Upper lobe of left lung (tissue), 6 donors: ENCODE measurements at regions not wholly inside any gene's neighbourhood (a gene's known extent, or its start where the extent isn't known, plus 50 kb on each side); places are given as distances from the start of the nearest gene placed in this dataset.

Experiments
- ATAC-seq, 2 donors: fragments of 200-7000 bp; cut with Tn5 transposase; one replicate each; pipeline ENCODE4 v1.9.1; 2022; ENCODE audit warnings: mild to moderate bottlenecking in 2 of 2, moderate library complexity in 2 of 2; ENCODE audit not compliant: low FRiP score in 2 of 2
- DNase-seq, 2 donors: peaks; one replicate each; pipeline ENCODE4 v3.0.0-alpha.2; 2019 to 2020
- H3K27ac ChIP-seq, 4 donors: fragments of 200-600 bp; sonication (generic); one replicate each; pipeline ENCODE4 v1.5.1; 2016 to 2019
- H3K27me3 ChIP-seq, 4 donors: fragments of 200-600 bp; sonication (generic); one replicate each; pipeline ENCODE4 v1.5.1; 2017 to 2019
- H3K36me3 ChIP-seq, 4 donors: fragments of 200-600 bp; sonication (generic); one replicate each; pipeline ENCODE4 v1.5.1; 2016 to 2019
- H3K4me1 ChIP-seq, 4 donors: fragments of 200-600 bp; sonication (generic); one replicate each; pipeline ENCODE4 v1.5.1; 2018 to 2019
- H3K4me3 ChIP-seq, 4 donors: fragments of 200-600 bp; sonication (generic); one replicate each; pipeline ENCODE4 v1.5.1; 2017 to 2019; ENCODE audit warnings: mild to moderate bottlenecking in 2 of 4, moderate library complexity in 1 of 4
- H3K9me3 ChIP-seq, 4 donors: fragments of 200-600 bp; sonication (generic); one replicate each; pipeline ENCODE4 v1.5.1; 2018 to 2019
- EP300 ChIP-seq, 4 donors: sonication (generic); formaldehyde crosslinking; IDR thresholded peaks; one replicate each; pipeline ENCODE4 v1.5.1; 2017; ENCODE audit warnings: antibody characterized with exemption in 4 of 4, control low read depth in 2 of 4
- POLR2A ChIP-seq, 4 donors: fragments of 450-650 bp; IDR thresholded peaks; one replicate each; pipeline ENCODE4 v1.5.1; 2016 to 2017; ENCODE audit warnings: antibody characterized with exemption in 4 of 4, mild to moderate bottlenecking in 2 of 4
- POLR2AphosphoS5 ChIP-seq, 2 donors: sonication (generic); formaldehyde crosslinking; IDR thresholded peaks; one replicate each; pipeline ENCODE4 v1.5.1; 2017; ENCODE audit warnings: antibody characterized with exemption in 2 of 2
- WGBS, 2 donors: methylation state at CpG; one replicate each; pipeline ENCODE4 v1.1.5; 2017 to 2018; 5-methylcytosine and 5-hydroxymethylcytosine counted together
- TF ChIP-seq, protein P1 (sequence below), 6 experiments: fragments of 450-650 bp in 4 of 6; fragments of 200-600 bp in 2 of 6; sonication (generic) in 2 of 6; IDR thresholded peaks; one replicate each; pipeline ENCODE4 v1.5.1; 2016 to 2019; ENCODE audit warnings: antibody characterized with exemption in 6 of 6
- donor health status: DM: no; HTN: no; CAD: no; lungs with moderate emphysema.
- donor health status: DM: no; HTN: yes; CAD: no; lungs with severe emphysema.

DNA sequence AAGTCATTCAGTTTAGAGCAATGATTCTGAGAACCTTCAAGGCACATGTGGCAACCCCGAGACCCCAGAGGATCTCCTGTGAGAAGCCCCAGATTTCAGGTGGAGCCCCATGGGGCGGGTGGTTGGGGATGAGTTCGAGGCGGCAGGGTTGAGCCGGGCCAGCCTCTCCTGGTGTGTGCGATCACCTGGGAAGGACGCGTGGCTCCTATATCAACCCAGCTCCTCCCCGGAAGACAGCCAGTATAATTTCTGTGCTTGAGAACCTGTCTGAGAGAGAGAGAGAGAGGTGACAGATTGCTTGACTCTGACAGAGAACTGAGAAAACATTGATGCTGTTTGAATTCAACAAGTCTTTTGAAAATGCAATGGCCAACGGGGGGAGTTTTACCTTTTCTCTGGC, 89.0 kb downstream of the TEX29 start:
- peaks cover 0 to 4% (median 0%) of the 10 kb centered on the region in 4 donors for H3K27me3 ChIP-seq
- DNase-seq: no peak
- TF ChIP-seq, protein P1, sequence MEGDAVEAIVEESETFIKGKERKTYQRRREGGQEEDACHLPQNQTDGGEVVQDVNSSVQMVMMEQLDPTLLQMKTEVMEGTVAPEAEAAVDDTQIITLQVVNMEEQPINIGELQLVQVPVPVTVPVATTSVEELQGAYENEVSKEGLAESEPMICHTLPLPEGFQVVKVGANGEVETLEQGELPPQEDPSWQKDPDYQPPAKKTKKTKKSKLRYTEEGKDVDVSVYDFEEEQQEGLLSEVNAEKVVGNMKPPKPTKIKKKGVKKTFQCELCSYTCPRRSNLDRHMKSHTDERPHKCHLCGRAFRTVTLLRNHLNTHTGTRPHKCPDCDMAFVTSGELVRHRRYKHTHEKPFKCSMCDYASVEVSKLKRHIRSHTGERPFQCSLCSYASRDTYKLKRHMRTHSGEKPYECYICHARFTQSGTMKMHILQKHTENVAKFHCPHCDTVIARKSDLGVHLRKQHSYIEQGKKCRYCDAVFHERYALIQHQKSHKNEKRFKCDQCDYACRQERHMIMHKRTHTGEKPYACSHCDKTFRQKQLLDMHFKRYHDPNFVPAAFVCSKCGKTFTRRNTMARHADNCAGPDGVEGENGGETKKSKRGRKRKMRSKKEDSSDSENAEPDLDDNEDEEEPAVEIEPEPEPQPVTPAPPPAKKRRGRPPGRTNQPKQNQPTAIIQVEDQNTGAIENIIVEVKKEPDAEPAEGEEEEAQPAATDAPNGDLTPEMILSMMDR (IDR thresholded peaks at IDR 0.05): no peak
- TF ChIP-seq POLR2A (IDR thresholded peaks at IDR 0.05): no peak
- no peaks in the 10 kb centered on the region for H3K9me3 ChIP-seq
- H3K36me3 ChIP-seq: no peaks in the 10 kb centered on the region
- WGBS, 2 donors: 60 to 81% methylated on average over 10 of the region's 10 CpGs
- ATAC-seq: no peak
- no peaks in the 10 kb centered on the region for H3K4me1 ChIP-seq
- no peak overlapping the region for H3K4me3 ChIP-seq
- no peak overlapping the region for H3K27ac ChIP-seq

DNA sequence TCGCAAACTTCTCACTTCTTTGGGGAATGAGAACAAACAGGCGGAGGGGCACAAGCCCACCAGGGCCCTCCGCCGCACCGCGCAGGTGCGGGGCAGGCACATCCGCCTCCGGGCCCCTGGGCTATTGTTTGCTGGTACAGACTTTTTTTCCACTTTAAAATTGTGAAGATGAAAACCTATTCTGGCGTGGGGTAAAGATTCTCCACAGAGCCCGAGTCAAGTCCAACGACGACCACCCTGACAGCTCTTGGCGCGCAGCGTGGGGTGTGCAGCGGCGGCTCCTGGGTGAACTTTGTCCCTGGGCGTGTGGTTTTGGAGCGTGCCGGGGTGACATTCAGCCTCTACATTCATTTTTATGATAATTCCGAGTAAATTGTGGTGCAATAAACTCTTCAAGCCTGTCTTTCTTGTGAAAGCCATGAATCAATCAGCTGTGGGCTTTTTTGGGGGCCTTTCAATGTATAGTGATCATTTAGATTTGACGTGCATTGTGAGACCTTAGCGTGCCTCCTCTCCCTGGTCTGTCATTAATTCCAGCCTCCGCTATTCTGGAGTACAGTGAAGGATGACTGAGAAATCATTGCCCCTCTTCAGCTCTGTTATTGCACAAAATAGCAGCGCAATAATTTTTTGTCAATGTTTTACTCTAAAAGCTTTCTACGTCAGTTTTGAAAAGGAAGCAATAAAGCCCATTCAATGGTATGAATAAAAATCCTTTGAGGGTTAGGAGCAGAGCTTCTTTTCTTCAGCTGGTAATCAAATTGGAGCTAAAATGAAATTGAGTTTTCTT, 90.0 kb downstream of the TEX29 start:
- Histone ChIP-seq H3K4me1 (no peaks in the 10 kb centered on the region), H3K9me3 (no peaks in the 10 kb centered on the region), H3K27ac (no peak overlapping the region), H3K27me3 (peaks cover 0 to 4% (median 0%) of the 10 kb centered on the region in 4 donors), H3K36me3 (no peaks in the 10 kb centered on the region), H3K4me3 (no peak overlapping the region)
- DNase-seq (no peak), ATAC-seq (no peak)
- WGBS, 2 donors: 70 to 86% methylated on average over 27 of the region's 27 CpGs
- no peak for TF ChIP-seq POLR2A (IDR thresholded peaks at IDR 0.05)
- TF ChIP-seq EP300 (IDR thresholded peaks at IDR 0.05): no peak
- TF ChIP-seq POLR2AphosphoS5 (IDR thresholded peaks at IDR 0.05): no peak
- TF ChIP-seq, protein P1 (IDR thresholded peaks at IDR 0.05): no peak

DNA sequence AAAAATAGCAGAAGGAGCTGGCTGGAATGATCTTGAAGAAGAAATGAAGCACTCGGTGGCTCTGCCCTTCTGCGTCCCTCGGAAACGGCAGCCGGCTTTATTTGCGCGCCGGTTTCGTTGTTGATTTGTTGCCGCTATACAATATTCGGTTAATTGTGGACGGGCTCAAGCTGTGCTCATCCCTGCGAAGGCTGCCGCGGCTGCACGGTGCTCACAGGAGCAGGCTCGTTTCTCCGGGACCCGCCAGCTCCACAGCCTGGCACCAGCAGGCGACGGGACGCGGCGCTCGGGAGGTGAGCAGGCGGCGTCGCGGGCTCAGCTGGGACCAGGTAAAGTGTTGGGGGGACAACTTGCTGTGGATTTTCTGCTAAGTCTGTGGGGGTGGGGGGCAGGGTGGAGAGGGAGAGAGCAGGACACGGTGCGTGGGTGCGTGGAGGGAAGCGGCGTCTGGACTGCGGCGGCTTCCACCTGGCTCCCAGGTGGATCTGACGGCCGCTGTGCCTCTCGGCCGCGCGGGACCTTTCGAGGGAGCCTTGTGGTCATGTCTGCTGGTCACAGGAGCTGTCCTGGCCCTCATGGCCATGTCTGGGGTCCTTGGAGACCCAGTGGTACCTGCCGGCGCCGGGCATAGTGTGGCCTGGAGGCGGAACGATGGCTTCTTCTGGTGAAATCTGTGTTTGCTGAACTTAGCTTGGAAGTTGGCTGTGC, 90.9 kb downstream of the TEX29 start:
- Histone ChIP-seq H3K4me1 (no peaks in the 10 kb centered on the region), H3K36me3 (no peaks in the 10 kb centered on the region), H3K9me3 (no peaks in the 10 kb centered on the region), H3K27me3 (peaks cover 0 to 4% (median 0%) of the 10 kb centered on the region in 4 donors), H3K4me3 (no peak overlapping the region), H3K27ac (no peak overlapping the region)
- 50 to 71% methylated on average over 39 to 46 of the region's 48 CpGs for WGBS, 2 donors
- ATAC-seq (no peak), DNase-seq (no peak)
- TF ChIP-seq POLR2A (IDR thresholded peaks at IDR 0.05) (no peak), POLR2AphosphoS5 (IDR thresholded peaks at IDR 0.05) (no peak), EP300 (IDR thresholded peaks at IDR 0.05) (no peak)
- TF ChIP-seq, protein P1 (IDR thresholded peaks at IDR 0.05): no peak

DNA sequence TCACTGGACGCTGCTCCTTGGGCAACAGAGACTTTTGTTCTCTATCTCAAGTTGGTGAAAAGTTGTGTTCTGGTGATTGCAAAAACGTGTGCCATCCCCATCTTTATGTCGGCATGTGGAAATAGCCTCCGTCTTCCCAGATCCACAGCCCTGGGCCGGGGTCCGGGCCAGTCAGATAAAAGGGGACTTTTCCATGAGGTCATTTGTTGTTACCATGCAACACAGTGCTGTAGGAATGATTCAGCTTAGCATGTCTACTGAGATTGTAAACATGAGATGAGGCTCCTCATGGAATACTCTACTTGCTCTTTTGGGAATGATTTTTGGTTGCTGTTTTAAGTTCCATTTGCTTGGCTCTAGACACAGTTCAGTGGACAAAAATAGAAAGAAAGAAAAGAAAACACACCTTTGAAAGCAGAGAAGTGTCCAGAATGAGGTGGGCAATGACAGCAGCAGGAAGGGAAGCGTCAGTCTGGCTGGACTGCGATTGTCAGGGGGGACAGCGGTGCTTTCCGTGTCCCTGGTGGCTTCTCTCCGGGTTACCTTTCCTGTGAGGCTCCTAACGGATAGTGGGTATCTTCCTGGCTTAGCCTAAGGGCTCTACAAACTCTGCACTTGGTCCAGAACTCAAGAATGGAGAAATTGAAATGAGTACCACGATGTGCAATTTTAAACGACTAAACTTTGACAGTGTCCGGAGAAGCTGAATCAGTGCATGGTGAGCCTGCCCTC, 91.6 kb downstream of the TEX29 start:
- peaks cover 0 to 4% (median 0%) of the 10 kb centered on the region in 4 donors for H3K27me3 ChIP-seq
- DNase-seq: no peak

More for the DNA sequence above, 91.6 kb downstream of the TEX29 start:
- Histone ChIP-seq H3K27ac (no peak overlapping the region), H3K36me3 (no peaks in the 10 kb centered on the region), H3K4me1 (no peaks in the 10 kb centered on the region), H3K9me3 (no peaks in the 10 kb centered on the region), H3K4me3 (no peak overlapping the region)
- TF ChIP-seq POLR2AphosphoS5 (IDR thresholded peaks at IDR 0.05): no peak
- TF ChIP-seq POLR2A (IDR thresholded peaks at IDR 0.05): no peak
- TF ChIP-seq, protein P1 (IDR thresholded peaks at IDR 0.05): no peak
- no peak for TF ChIP-seq EP300 (IDR thresholded peaks at IDR 0.05)
- no peak for ATAC-seq
- 66 to 71% methylated on average over 14 to 15 of the region's 15 CpGs for WGBS, 2 donors
